ENCODE measurements at regions not wholly inside any gene's neighbourhood (a gene's known extent, or its start where the extent isn't known, plus 50 kb on each side); places are given as distances from the start of the nearest gene placed in this dataset.

DNA sequence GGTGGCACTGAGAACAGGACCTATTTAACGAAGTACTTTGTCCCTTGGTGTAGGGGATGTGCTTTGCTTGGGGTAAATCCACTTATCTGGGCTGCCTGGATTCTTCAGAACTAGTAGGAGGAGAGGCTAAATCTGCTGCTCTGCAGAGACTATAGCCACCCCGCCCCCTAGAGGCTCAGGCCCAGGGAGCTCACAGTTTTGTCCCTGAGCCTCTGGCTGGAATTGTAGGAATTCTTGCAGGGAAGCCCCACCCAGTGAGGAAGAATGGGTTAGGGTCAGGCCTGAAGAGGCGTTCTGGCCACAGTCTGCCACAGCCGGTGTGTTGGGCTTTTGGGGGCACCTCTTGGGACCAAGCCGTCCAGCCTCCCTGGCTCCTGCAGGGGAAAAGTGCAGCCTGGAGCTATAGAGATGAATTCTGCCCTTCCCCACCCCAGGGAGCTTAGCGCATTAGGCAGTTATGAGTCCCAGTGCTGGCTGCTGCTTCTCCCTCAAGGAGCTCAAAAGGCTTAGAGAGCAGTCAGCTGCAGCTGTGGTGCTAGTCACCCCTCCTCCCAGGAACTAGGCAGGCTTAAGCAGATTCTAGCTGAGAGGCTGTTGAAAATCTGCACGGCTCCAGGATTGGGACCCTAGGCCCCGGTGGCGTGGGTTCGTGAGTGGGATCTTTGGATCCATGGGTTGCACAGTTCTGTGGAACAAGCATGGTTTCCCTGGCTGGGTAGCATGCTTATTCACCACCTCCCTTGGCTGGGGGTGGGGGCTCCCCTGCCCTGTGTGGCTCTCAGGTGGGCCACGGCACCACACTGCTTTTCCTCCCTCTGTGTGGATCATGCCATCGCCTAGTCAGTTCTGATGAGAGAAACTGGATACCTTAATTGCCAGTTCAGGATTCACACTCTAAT, 237.4 kb upstream of the TOM1L1 start:
- Histone ChIP-seq H3K18ac (ENCODE audit: extremely low read depth, low read length) (no peak overlapping the region), H4K91ac (replicated peaks; ENCODE audit: insufficient read length, low read length) (no peak overlapping the region), H3K9me3 (ENCODE audit: insufficient read depth in 2 of 2, low read depth in 1 of 2, low read length in 1 of 2) (no peaks in the 10 kb centered on the region; a peak in 1 of 4 replicates), H4K5ac (ENCODE audit: insufficient read length, low read depth, low read length) (no peak overlapping the region), H3K23ac (ENCODE audit: insufficient read length) (no peak overlapping the region), H2BK12ac (ENCODE audit: low read depth, low read length) (no peak overlapping the region), H3K36me3 (ENCODE audit: control insufficient read depth in 2 of 4, insufficient read depth in 4 of 4, low read length in 3 of 4) (no peaks in the 10 kb centered on the region), H3K27me3 (replicated peaks in 1 of 4; ENCODE audit: control insufficient read depth in 3 of 4, extremely low read depth in 1 of 4, insufficient read depth in 3 of 4, low read length in 3 of 4) (no peaks in the 10 kb centered on the region), H3K14ac (ENCODE audit: insufficient read length) (no peak overlapping the region), H3K9ac (replicated peaks in 1 of 4; ENCODE audit: extremely low read depth in 1 of 4, low read depth in 3 of 4, low read length in 3 of 4) (no peak overlapping the region), H2BK15ac (ENCODE audit: low read length) (no peak overlapping the region), H2BK20ac (ENCODE audit: low read length) (0 out of 2 replicates have a peak overlapping the region, but pooled peaks have one; percentile 55), H2BK5ac (ENCODE audit: low read depth, low read length) (no peak overlapping the region), H2AK5ac (ENCODE audit: low read depth, low read length) (no peak overlapping the region), H3K4me2 (ENCODE audit: insufficient read depth in 1 of 2, low read depth in 2 of 2, low read length in 2 of 2) (no peak overlapping the region), H3K4ac (replicated peaks; ENCODE audit: insufficient read length, low read depth, low read length) (no peak overlapping the region), H3K23me2 (ENCODE audit: low read depth, low read length) (no peaks in the 10 kb centered on the region), H2AFZ (ENCODE audit: low read length) (peak overlapping the region; percentile 62; the same call in 1 of the 2 replicates), H3K56ac (replicated peaks; ENCODE audit: insufficient read length, low read depth, low read length) (no peak overlapping the region), H3K79me1 (ENCODE audit: low read depth, low read length) (no peaks in the 10 kb centered on the region), H4K8ac (ENCODE audit: extremely low read depth, insufficient read depth, low read length) (no peak overlapping the region), H3K27ac (ENCODE audit: low read depth, low read length) (no peak overlapping the region), H2BK120ac (replicated peaks; ENCODE audit: low read depth, low read length) (no peak overlapping the region), H3K4me3 (ENCODE audit: extremely low read depth in 1 of 4, insufficient read depth in 2 of 4, low read depth in 3 of 4, low read length in 4 of 4) (no peak overlapping the region), H3K4me1 (replicated peaks in 1 of 4; ENCODE audit: control insufficient read depth in 3 of 4, insufficient read depth in 4 of 4, low read length in 3 of 4) (peaks cover 0 to 3% (median 1%) of the 10 kb centered on the region in 4 experiments; a peak in 4 of 7 replicates), H4K20me1 (replicated peaks in 1 of 2; ENCODE audit: control insufficient read depth in 1 of 2, insufficient read depth in 2 of 2, low read length in 2 of 2) (no peaks in the 10 kb centered on the region), H3K79me2 (ENCODE audit: control insufficient read depth in 1 of 2, insufficient read depth in 2 of 2, low read length in 2 of 2) (no peaks in the 10 kb centered on the region)
- FAIRE-seq, result no peak
- ChIA-PET POLR2A (ENCODE audit: partially characterized antibody) (no interaction called here), CTCF (ENCODE audit: partially characterized antibody) (interaction anchor here (0.6 to 1.4 kb wide), 5 partner anchors 10 to 237 kb away, joined by 3 to 7 read pairs (median 3); no protein-coding TSS in a partner anchor)
- TF ChIP-seq RNF2 (IDR thresholded peaks at IDR 0.05; ENCODE audit: borderline replicate concordance, low read depth, low read length, missing control alignments, poor library complexity, severe bottlenecking), result no peak
- TF ChIP-seq, protein P1, sequence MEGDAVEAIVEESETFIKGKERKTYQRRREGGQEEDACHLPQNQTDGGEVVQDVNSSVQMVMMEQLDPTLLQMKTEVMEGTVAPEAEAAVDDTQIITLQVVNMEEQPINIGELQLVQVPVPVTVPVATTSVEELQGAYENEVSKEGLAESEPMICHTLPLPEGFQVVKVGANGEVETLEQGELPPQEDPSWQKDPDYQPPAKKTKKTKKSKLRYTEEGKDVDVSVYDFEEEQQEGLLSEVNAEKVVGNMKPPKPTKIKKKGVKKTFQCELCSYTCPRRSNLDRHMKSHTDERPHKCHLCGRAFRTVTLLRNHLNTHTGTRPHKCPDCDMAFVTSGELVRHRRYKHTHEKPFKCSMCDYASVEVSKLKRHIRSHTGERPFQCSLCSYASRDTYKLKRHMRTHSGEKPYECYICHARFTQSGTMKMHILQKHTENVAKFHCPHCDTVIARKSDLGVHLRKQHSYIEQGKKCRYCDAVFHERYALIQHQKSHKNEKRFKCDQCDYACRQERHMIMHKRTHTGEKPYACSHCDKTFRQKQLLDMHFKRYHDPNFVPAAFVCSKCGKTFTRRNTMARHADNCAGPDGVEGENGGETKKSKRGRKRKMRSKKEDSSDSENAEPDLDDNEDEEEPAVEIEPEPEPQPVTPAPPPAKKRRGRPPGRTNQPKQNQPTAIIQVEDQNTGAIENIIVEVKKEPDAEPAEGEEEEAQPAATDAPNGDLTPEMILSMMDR (IDR thresholded peaks at IDR 0.05; ENCODE audit: control extremely low read depth in 1 of 3, insufficient read depth in 1 of 3, low read depth in 1 of 3, low read length in 3 of 3), result peak; percentile 15 to 43 (median 21); a peak in 2 of 4 replicates
- TF ChIP-seq ZNF274 (IDR thresholded peaks at IDR 0.05; ENCODE audit: borderline replicate concordance, extremely low read depth, low read length), result no peak
- peak; percentile 26 to 51 for TF ChIP-seq RAD21 (IDR thresholded peaks at IDR 0.05 in 1 of 2, conservative IDR thresholded peaks at IDR 0.05 in 1 of 2; ENCODE audit: low read depth in 2 of 2, low read length in 2 of 2)
- peak; percentile 58; the same call in 1 of the 2 replicates for TF ChIP-seq TEAD4 (IDR thresholded peaks at IDR 0.05; ENCODE audit: low read depth, low read length)
- peak in 1 of 2 experiments; percentile 67 for DNase-seq (ENCODE audit: low read depth in 1 of 2, low spot score in 2 of 2)
- 89% methylated on average over 12 of the region's 12 CpGs; no CpG with 5 or more reads in 1 of the 2 experiments for WGBS, 2 experiments (ENCODE audit: extremely low coverage in 1 of 2, insufficient coverage in 1 of 2, insufficient read length in 1 of 2, insufficient replicate concordance in 2 of 2, low coverage in 1 of 2, low lambda C conversion rate in 2 of 2, missing lambda C conversion rate in 1 of 2)
